GM12872 (cell line): ENCODE measurements at regions not wholly inside any gene's neighbourhood (a gene's known extent, or its start where the extent isn't known, plus 50 kb on each side); places are given as distances from the start of the nearest gene placed in this dataset.

Experiments
- TF ChIP-seq, protein P1 (sequence below): IDR thresholded peaks from 3 replicates; pipeline ENCODE4 v1.5.1; 2011; ENCODE audit warnings: low read depth, mild to moderate bottlenecking, low read length, moderate library complexity; ENCODE audit not compliant: insufficient read depth

DNA sequence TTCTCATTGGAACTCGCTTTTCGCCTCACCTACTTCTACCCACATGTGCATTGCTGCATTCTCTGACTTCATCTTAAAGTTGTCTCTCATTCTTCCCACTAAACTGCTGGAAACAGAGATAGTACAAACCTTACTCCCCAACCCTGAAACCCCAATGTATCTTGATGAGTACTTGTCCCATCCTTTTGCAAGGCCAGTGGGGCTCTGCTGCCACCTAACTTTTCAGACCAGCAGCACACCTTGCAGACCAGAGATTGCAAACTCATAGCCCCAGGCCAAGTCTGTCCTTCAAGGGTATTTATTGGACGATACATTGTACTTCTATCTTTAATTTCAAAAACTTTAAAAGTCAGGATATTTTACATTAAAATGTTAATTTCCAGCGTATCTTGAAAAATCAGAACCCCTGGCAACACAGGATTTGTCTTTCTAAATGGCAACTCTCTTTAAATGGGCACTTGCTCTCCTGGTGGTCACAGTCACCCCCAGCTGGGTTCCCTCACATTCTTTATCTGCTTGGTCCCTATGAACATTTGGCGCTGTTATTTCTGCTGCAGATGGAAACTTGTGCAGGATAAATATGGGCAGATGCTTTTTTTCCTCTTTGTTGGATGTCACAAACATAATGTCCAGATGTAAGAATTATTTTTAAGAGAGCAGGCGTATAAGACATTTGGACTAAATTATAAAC lies 83.9 kb downstream of the SOD2 start:
- TF ChIP-seq, protein P1, sequence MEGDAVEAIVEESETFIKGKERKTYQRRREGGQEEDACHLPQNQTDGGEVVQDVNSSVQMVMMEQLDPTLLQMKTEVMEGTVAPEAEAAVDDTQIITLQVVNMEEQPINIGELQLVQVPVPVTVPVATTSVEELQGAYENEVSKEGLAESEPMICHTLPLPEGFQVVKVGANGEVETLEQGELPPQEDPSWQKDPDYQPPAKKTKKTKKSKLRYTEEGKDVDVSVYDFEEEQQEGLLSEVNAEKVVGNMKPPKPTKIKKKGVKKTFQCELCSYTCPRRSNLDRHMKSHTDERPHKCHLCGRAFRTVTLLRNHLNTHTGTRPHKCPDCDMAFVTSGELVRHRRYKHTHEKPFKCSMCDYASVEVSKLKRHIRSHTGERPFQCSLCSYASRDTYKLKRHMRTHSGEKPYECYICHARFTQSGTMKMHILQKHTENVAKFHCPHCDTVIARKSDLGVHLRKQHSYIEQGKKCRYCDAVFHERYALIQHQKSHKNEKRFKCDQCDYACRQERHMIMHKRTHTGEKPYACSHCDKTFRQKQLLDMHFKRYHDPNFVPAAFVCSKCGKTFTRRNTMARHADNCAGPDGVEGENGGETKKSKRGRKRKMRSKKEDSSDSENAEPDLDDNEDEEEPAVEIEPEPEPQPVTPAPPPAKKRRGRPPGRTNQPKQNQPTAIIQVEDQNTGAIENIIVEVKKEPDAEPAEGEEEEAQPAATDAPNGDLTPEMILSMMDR: peak; percentile 65

GRCh38 chr6:159606786-159607185 lies 86.3 kb downstream of the SOD2 start:
- TF ChIP-seq, protein P1: no peak

GRCh38 chr6:159604443-159604956 lies 88.5 kb downstream of the SOD2 start:
- TF ChIP-seq, protein P1: no peak

DNA sequence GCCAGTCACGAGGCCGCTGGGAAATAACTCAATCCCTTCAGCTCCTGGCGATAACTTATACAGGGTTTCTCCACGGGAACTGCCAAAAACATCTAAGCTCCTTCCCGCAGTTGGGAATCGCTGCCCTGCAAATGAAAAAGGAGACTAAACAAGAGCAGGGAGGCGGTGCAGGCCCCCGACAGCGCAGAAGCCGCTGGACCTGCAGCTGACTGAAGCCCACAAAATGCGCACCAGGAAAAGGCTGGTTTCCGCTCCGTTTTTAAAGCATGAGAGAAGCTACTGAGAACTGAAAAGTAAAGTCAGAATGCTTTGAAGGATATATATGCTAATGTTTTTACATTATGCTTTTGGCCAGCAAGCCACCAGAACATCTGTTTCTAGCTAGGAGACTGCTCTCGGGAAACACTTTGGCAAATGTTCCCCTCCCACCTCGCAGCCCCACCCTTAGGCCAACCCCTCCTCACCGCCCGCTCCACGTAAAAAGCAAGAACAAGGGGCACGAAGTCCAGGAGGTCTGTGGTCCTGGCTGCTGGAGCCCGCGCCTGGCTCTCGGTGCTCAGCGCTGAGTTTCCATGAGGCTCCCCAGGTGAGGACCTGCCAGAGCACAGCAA lies 90.5 kb downstream of the SOD2 start:
- TF ChIP-seq, protein P1: no peak

- TF ChIP-seq, protein P1: no peak
Observed at GRCh38 chr6:159601211-159601610, 91.8 kb downstream of the SOD2 start.

DNA sequence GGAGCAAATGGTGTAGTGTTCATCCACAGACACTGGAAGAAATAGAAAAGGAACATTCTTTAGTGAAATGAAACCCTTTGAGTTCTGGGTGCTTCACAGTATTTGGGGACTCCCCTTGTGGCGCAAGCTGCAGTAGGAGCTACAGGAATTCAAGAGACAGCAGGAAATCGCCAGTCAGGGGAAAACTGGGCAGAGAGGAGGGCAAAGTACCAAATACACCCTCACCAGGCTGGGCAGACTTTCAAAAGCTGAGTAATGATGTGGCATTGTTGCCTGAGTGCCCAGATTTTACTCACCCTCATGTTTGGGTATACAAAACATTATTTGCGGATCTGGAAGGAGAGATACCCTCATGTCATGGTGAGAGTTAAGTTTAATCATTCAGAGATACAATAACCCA lies 97.9 kb downstream of the SOD2 start:
- TF ChIP-seq, protein P1: no peak

GRCh38 chr6:159594750-159595117 lies 98.3 kb downstream of the SOD2 start:
- TF ChIP-seq, protein P1: no peak
